T-helper 1 cell treated with Interleukin-12 subunit alpha and Interleukin-12 subunit beta and Interleukin-4 antibody, amounts not matched to agents 30 μg/mL and 1 μg/mL, for 36 hours (primary cell): ENCODE measurements at regions not wholly inside any gene's neighbourhood (a gene's known extent, or its start where the extent isn't known, plus 50 kb on each side); places are given as distances from the start of the nearest gene placed in this dataset.

Experiments
- H3K27ac Mint-ChIP-seq: one replicate; pipeline ENCODE4 v1.8.0; 2021; ENCODE audit warnings: mild to moderate bottlenecking, mixed read lengths
- H3K27me3 Mint-ChIP-seq: one replicate; pipeline ENCODE4 v1.8.0; 2021; ENCODE audit warnings: low read depth, mixed read lengths
- H3K36me3 Mint-ChIP-seq: one replicate; pipeline ENCODE4 v1.8.0; 2021; ENCODE audit warnings: low read depth, mixed read lengths
- H3K4me1 Mint-ChIP-seq: one replicate; pipeline ENCODE4 v1.8.0; 2021; ENCODE audit warnings: low read depth, mixed read lengths
- H3K4me3 Mint-ChIP-seq: one replicate; pipeline ENCODE4 v1.8.0; 2021; ENCODE audit warnings: mild to moderate bottlenecking, moderate library complexity, mixed read lengths
- H3K9me3 Mint-ChIP-seq: one replicate; pipeline ENCODE4 v1.8.0; 2021; ENCODE audit warnings: mixed read lengths

GRCh38 chr18:67200665-67201064 lies 315.9 kb downstream of the DSEL start:
- Mint-ChIP-seq H3K4me3 (no peak overlapping the region), H3K9me3 (no peaks in the 10 kb centered on the region), H3K36me3 (no peaks in the 10 kb centered on the region), H3K4me1 (no peaks in the 10 kb centered on the region), H3K27me3 (no peaks in the 10 kb centered on the region), H3K27ac (no peak overlapping the region)

DNA sequence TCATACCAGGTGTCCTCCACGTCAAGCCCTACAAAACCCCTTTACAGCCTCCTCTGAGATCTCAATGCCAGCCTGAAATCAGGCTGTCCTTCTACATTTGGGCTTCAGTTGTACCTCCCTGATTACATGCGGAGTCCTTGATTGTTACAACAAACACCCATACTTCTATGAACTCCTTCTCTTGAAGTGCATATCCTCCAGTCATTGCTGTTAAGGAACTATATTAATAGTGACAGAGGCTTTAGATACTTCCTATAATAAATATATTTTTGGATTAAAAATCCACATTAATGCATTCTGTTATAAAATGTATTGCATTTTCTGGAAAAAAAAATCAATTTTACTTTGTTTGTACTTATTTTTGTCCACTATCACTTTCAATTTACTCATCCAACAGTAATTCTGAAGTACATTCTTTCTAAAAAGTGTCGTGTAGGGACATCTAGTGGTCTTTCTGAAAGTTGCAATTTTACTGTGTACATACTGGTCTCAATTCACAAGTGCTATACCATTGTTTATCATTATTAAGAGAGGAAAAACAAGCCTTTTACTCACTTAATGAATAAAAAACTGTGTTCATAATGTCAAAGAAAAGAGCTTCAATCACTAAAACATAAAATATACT lies 316.4 kb downstream of the DSEL start:
- no peak overlapping the region for H3K27ac Mint-ChIP-seq
- H3K36me3 Mint-ChIP-seq, result no peaks in the 10 kb centered on the region
- H3K4me1 Mint-ChIP-seq, result no peaks in the 10 kb centered on the region
- H3K27me3 Mint-ChIP-seq, result no peaks in the 10 kb centered on the region
- H3K4me3 Mint-ChIP-seq, result no peak overlapping the region
- no peaks in the 10 kb centered on the region for H3K9me3 Mint-ChIP-seq

GRCh38 chr18:67194886-67195285 lies 321.6 kb downstream of the DSEL start:
- H3K27ac Mint-ChIP-seq, result no peak overlapping the region
- no peaks in the 10 kb centered on the region for H3K9me3 Mint-ChIP-seq
- no peaks in the 10 kb centered on the region for H3K4me1 Mint-ChIP-seq
- no peaks in the 10 kb centered on the region for H3K36me3 Mint-ChIP-seq
- no peak overlapping the region for H3K4me3 Mint-ChIP-seq
- H3K27me3 Mint-ChIP-seq, result no peaks in the 10 kb centered on the region

DNA sequence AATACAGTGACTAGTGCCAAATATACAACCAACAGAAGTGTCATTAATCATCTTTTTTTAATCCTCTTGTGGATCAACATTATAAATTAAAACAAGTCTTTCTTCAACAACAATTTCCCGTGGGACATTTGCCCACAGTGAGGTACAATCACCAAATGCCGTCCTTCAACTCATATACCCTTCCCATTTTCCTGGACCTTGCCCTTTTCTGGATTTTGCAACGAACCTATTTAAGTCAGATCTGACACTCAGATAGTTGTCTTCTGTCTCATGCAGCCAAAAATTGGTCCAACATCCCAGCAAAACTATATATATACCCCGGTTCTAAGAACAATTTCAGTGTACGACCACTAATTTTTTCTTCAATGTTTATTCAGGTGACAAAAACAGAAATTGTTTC lies 324.0 kb downstream of the DSEL start:
- Mint-ChIP-seq H3K9me3 (no peaks in the 10 kb centered on the region), H3K27ac (no peak overlapping the region), H3K4me1 (no peaks in the 10 kb centered on the region), H3K36me3 (no peaks in the 10 kb centered on the region), H3K27me3 (no peaks in the 10 kb centered on the region), H3K4me3 (no peak overlapping the region)

DNA sequence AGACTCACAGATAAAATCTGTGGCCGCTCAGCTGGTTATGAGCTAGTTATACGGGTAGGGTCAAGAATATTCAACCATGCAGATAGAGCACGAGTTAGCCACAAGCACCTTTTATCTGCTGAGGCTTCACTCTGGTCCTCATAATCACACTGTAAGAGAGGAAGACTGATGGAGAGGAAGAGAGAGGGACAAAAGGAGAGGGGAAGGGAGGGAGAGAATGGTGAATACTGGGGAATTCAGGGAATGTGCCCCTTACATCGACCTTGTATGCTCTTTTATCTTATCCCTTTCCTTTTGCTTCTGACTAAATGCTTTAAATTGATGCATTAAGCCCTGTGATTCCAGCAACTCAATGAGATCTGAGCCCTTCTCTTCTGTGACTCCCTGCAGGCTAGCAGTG lies 333.1 kb downstream of the DSEL start:
- H3K9me3 Mint-ChIP-seq, result no peaks in the 10 kb centered on the region
- no peaks in the 10 kb centered on the region for H3K4me1 Mint-ChIP-seq
- no peak overlapping the region for H3K4me3 Mint-ChIP-seq

DNA sequence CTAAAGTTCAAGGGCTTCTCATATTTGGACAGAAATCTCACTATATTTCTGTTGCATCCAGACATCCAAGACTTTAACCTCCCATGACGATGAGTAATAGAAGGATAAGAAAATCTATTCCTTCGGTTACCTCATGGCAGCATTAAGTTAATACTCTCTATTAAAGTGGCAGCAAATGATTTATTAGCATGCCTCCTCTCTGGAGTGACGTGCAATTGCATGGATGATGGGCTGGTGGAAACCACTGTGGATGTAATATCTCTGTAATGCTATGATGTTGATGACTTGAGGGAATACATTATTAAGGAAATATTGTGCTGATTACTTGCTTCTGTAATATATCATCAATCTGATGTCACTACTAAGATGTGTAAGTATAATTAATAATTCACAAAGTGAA lies 336.8 kb downstream of the DSEL start:
- no peak overlapping the region for H3K27ac Mint-ChIP-seq
- H3K27me3 Mint-ChIP-seq, result no peaks in the 10 kb centered on the region
- H3K4me1 Mint-ChIP-seq, result no peaks in the 10 kb centered on the region
- no peaks in the 10 kb centered on the region for H3K36me3 Mint-ChIP-seq
- H3K9me3 Mint-ChIP-seq, result no peaks in the 10 kb centered on the region
- no peak overlapping the region for H3K4me3 Mint-ChIP-seq

More for the DNA sequence above, 333.1 kb downstream of the DSEL start:
- no peak overlapping the region for H3K27ac Mint-ChIP-seq
- H3K27me3 Mint-ChIP-seq, result no peaks in the 10 kb centered on the region
- no peaks in the 10 kb centered on the region for H3K36me3 Mint-ChIP-seq

- Mint-ChIP-seq H3K36me3 (no peaks in the 10 kb centered on the region), H3K9me3 (no peaks in the 10 kb centered on the region), H3K4me3 (no peak overlapping the region), H3K27ac (no peak overlapping the region), H3K4me1 (no peaks in the 10 kb centered on the region), H3K27me3 (no peaks in the 10 kb centered on the region)
Measured at GRCh38 chr18:67159662-67160061, 356.9 kb downstream of the DSEL start.

- H3K27me3 Mint-ChIP-seq, result no peaks in the 10 kb centered on the region
- no peak overlapping the region for H3K27ac Mint-ChIP-seq
- H3K4me3 Mint-ChIP-seq, result no peak overlapping the region
- no peaks in the 10 kb centered on the region for H3K9me3 Mint-ChIP-seq
- H3K4me1 Mint-ChIP-seq, result no peaks in the 10 kb centered on the region
- no peaks in the 10 kb centered on the region for H3K36me3 Mint-ChIP-seq
Measured at GRCh38 chr18:67154979-67155378, 361.5 kb downstream of the DSEL start.

GRCh38 chr18:67151366-67151765 lies 365.2 kb downstream of the DSEL start:
- H3K36me3 Mint-ChIP-seq, result no peaks in the 10 kb centered on the region
- no peaks in the 10 kb centered on the region for H3K4me1 Mint-ChIP-seq
- H3K27ac Mint-ChIP-seq, result no peak overlapping the region
- no peak overlapping the region for H3K4me3 Mint-ChIP-seq
- H3K9me3 Mint-ChIP-seq, result no peaks in the 10 kb centered on the region
- no peaks in the 10 kb centered on the region for H3K27me3 Mint-ChIP-seq

DNA sequence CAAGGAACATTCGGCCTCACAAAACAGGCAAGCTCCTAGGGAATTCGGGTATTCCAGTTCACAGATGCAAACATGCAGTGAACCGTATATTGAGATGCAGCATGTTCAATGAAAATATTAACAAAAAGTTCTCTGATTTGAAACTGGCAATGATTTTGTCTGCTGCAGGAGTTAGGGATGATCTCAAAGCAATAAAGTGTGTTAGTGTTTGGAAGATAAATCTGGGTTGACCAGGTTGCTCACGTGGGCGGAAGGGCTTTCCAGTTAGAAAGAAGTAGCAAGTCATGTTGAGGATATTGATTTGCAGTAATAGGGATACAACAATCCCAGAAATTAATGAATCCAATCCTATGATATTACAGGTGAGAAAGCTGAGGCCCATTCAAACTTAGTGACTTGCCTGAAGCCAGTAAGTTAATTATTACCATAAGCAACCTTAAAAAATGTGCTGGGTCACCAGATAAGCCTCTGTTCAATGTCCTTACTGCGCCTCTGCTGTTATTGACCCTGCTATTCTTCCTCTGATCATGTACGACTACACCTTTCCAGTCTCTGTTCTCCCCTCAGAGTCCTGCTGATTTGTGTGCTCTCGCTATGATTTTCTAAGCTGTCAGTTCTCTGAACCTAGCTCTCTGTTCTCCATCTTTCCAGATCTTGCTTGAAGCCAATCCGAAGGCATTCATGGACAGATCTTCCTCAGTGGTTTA lies 370.8 kb downstream of the DSEL start:
- H3K9me3 Mint-ChIP-seq, result no peaks in the 10 kb centered on the region
- no peaks in the 10 kb centered on the region for H3K4me1 Mint-ChIP-seq
- no peak overlapping the region for H3K27ac Mint-ChIP-seq
- no peak overlapping the region for H3K4me3 Mint-ChIP-seq
- H3K36me3 Mint-ChIP-seq, result no peaks in the 10 kb centered on the region
- H3K27me3 Mint-ChIP-seq, result no peaks in the 10 kb centered on the region

- Mint-ChIP-seq H3K9me3 (no peaks in the 10 kb centered on the region), H3K4me1 (no peaks in the 10 kb centered on the region), H3K4me3 (no peak overlapping the region), H3K27me3 (no peaks in the 10 kb centered on the region), H3K36me3 (no peaks in the 10 kb centered on the region), H3K27ac (no peak overlapping the region)
Measured at GRCh38 chr18:67144329-67144728, 372.2 kb downstream of the DSEL start.

- no peak overlapping the region for H3K4me3 Mint-ChIP-seq
- H3K9me3 Mint-ChIP-seq, result no peaks in the 10 kb centered on the region
- H3K4me1 Mint-ChIP-seq, result no peaks in the 10 kb centered on the region
- no peaks in the 10 kb centered on the region for H3K27me3 Mint-ChIP-seq
- no peaks in the 10 kb centered on the region for H3K36me3 Mint-ChIP-seq
- H3K27ac Mint-ChIP-seq, result no peak overlapping the region
Measured at GRCh38 chr18:67143028-67143427, 373.5 kb downstream of the DSEL start.

DNA sequence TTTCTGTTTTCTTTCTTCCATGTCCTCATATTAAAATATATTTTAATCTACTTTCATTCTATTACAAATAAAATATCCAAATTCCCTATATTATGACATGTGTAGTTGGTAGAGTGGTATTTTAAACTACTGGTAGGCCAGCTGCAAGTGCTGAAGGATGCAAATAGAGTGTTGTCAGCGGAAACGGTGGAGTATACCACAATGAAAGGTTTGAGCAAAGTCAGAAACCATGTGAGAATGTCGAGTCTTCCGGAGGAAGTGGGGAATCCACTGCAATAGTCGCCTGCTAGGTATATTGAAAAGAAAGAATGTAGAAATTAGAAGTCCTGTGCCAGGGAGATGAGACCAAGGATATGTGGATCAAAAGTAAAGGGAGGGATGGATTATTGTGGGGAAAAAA lies 373.9 kb downstream of the DSEL start:
- Mint-ChIP-seq H3K9me3 (no peaks in the 10 kb centered on the region), H3K27ac (no peak overlapping the region), H3K4me1 (no peaks in the 10 kb centered on the region), H3K27me3 (no peaks in the 10 kb centered on the region), H3K4me3 (no peak overlapping the region), H3K36me3 (no peaks in the 10 kb centered on the region)

DNA sequence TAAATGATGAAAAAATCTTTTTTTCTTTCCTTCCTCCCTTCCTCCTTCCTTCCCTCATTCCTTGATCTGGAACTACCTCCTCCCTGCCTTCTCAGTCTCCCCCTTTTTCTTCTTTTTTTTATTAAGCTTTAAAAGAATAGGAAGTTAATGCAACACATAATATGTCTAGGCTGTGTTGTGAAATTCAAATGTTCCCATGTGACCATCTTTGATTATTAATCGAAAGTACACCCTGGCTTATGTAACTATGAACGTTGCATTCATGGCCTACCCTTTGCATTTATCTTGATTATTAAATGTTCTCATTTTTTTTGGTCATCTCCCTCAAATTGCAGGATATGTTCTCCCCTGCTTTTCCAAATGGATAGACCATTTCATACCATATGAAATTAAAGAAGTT lies 376.0 kb downstream of the DSEL start:
- H3K36me3 Mint-ChIP-seq, result no peaks in the 10 kb centered on the region
- no peaks in the 10 kb centered on the region for H3K27me3 Mint-ChIP-seq
- no peaks in the 10 kb centered on the region for H3K4me1 Mint-ChIP-seq
- H3K9me3 Mint-ChIP-seq, result no peaks in the 10 kb centered on the region
- H3K4me3 Mint-ChIP-seq, result no peak overlapping the region
- H3K27ac Mint-ChIP-seq, result no peak overlapping the region

GRCh38 chr18:67139899-67140298 lies 376.6 kb downstream of the DSEL start:
- H3K4me1 Mint-ChIP-seq, result no peaks in the 10 kb centered on the region

More at GRCh38 chr18:67139899-67140298, 376.6 kb downstream of the DSEL start:
- H3K27me3 Mint-ChIP-seq, result no peaks in the 10 kb centered on the region
- no peak overlapping the region for H3K27ac Mint-ChIP-seq
- no peaks in the 10 kb centered on the region for H3K9me3 Mint-ChIP-seq
- no peaks in the 10 kb centered on the region for H3K36me3 Mint-ChIP-seq
- H3K4me3 Mint-ChIP-seq, result no peak overlapping the region
